ENCODE measurements at regions not wholly inside any gene's neighbourhood (a gene's known extent, or its start where the extent isn't known, plus 50 kb on each side); places are given as distances from the start of the nearest gene placed in this dataset.

DNA sequence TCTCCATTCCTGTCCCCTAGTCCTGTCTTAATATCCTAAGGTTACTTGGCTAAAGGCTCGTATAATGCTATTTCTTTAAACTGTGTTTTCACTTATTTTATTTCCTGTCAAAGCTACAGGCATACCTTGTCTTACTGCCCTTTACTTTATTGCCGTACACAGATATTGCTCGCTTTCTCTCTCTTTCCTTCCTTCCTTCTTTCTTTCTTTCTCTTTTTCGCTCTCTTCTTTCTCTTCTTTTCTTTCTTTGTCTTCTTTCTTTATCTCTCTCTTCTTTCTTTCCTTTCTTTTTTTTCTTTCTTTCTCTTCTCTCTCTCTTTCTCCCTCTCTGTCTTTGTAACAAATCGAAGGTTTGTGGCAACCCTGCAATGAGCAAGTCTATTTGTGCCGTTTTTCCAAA is 123.9 kb upstream of the ARHGAP5 start:
- H3K36me3 ChIP-seq (ENCODE audit: control insufficient read depth, insufficient read depth, low read length): no peaks in the 10 kb centered on the region
- ChIA-PET POLR2A (no interaction called here), CTCF (ENCODE audit: low intra/inter-chr PET ratio) (no interaction called here)
- no peaks in the 10 kb centered on the region for H3K9me1 ChIP-seq (ENCODE audit: control insufficient read depth, insufficient read depth, low read length)
- H3K9me3 ChIP-seq (replicated peaks; ENCODE audit: control insufficient read depth, insufficient read depth, low read depth, low read length): no peaks in the 10 kb centered on the region
- no peaks in the 10 kb centered on the region for H4K20me1 ChIP-seq (replicated peaks; ENCODE audit: control insufficient read depth, insufficient read depth, low read length)
- H3K4me2 ChIP-seq (ENCODE audit: insufficient read depth, low read length): no peak overlapping the region
- H3K9ac ChIP-seq (ENCODE audit: insufficient read depth in 1 of 2, low read depth in 2 of 2, low read length in 2 of 2): no peak overlapping the region
- in situ Hi-C loops (cut with MboI) (no loop called here), intact Hi-C loops (cut with micrococcal nuclease) (loop anchor here (5.0 kb wide), 1 partner anchor 114 kb away; no protein-coding TSS in a partner anchor)
- FAIRE-seq: no peak
- TF ChIP-seq, protein P1, sequence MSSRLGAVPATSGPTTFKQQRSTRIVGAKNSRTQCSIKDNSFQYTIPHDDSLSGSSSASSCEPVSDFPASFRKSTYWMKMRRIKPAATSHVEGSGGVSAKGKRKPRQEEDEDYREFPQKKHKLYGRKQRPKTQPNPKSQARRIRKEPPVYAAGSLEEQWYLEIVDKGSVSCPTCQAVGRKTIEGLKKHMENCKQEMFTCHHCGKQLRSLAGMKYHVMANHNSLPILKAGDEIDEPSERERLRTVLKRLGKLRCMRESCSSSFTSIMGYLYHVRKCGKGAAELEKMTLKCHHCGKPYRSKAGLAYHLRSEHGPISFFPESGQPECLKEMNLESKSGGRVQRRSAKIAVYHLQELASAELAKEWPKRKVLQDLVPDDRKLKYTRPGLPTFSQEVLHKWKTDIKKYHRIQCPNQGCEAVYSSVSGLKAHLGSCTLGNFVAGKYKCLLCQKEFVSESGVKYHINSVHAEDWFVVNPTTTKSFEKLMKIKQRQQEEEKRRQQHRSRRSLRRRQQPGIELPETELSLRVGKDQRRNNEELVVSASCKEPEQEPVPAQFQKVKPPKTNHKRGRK (tag; IDR thresholded peaks at IDR 0.05): peak; percentile 74
- TF ChIP-seq, protein P2, sequence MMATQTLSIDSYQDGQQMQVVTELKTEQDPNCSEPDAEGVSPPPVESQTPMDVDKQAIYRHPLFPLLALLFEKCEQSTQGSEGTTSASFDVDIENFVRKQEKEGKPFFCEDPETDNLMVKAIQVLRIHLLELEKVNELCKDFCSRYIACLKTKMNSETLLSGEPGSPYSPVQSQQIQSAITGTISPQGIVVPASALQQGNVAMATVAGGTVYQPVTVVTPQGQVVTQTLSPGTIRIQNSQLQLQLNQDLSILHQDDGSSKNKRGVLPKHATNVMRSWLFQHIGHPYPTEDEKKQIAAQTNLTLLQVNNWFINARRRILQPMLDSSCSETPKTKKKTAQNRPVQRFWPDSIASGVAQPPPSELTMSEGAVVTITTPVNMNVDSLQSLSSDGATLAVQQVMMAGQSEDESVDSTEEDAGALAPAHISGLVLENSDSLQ (IDR thresholded peaks at IDR 0.05): no peak
- no TSS peak for BruUV-seq (replicated peaks)
- no peaks in the 10 kb centered on the region for H3K27me3 ChIP-seq (ENCODE audit: control insufficient read depth in 2 of 2, insufficient read depth in 2 of 2, low read length in 2 of 2)
- 25% methylated on average over 4 of the region's 6 CpGs for WGBS (ENCODE audit: insufficient coverage, low coverage, missing lambda C conversion rate)
- no peak for DNase-seq (ENCODE audit: extremely low read depth in 1 of 4, low spot score in 3 of 4)
- H3K4me1 ChIP-seq (replicated peaks in 1 of 2; ENCODE audit: control insufficient read depth in 2 of 2, insufficient read depth in 2 of 2, low read length in 2 of 2): peaks cover 8 to 16% of the 10 kb centered on the region in 2 experiments; a peak in 4 of 5 replicates
- H2AFZ ChIP-seq (ENCODE audit: low read depth, low read length): no peak overlapping the region
- H3K4me3 ChIP-seq: no peak overlapping the region
- no peaks in the 10 kb centered on the region for H3K79me2 ChIP-seq (ENCODE audit: control insufficient read depth, insufficient read depth, low read length)
- ATAC-seq: no peak
- no peak overlapping the region for H3K27ac ChIP-seq (ENCODE audit: extremely low read depth, low read depth, low read length)

DNA sequence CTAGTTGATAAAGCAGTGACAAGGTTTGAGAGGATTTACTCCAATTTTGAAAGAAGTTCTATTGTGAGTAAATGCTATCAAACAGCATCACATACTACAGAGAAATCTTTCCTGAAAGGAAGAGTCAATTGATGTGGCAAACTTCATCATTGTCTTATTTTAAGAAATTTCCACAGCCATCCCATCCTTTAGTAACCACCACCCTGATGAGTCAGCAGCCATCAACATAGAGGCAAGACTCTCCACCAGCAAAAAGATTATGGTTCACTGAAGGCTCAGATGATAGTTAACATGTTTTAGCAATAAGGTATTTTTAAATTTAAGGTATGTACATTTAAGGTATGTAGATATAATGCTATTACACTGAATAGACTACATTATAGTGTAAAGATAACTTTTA is 122.1 kb upstream of the ARHGAP5 start:
- ChIA-PET CTCF (ENCODE audit: low intra/inter-chr PET ratio) (no interaction called here), POLR2A (no interaction called here)
- no peak overlapping the region for H3K4me2 ChIP-seq (ENCODE audit: insufficient read depth, low read length)
- in situ Hi-C loops (cut with MboI): no loop called here
- no peak overlapping the region for H3K4me3 ChIP-seq
- no peaks in the 10 kb centered on the region for H3K9me1 ChIP-seq (ENCODE audit: control insufficient read depth, insufficient read depth, low read length)
- no peak overlapping the region for H2AFZ ChIP-seq (ENCODE audit: low read depth, low read length)
- no peaks in the 10 kb centered on the region for H3K9me3 ChIP-seq (replicated peaks; ENCODE audit: control insufficient read depth, insufficient read depth, low read depth, low read length)
- peaks cover 8 to 14% of the 10 kb centered on the region in 2 experiments; a peak in 4 of 5 replicates for H3K4me1 ChIP-seq (replicated peaks in 1 of 2; ENCODE audit: control insufficient read depth in 2 of 2, insufficient read depth in 2 of 2, low read length in 2 of 2)
- no peaks in the 10 kb centered on the region for H3K36me3 ChIP-seq (ENCODE audit: control insufficient read depth, insufficient read depth, low read length)
- ATAC-seq: no peak
- no peaks in the 10 kb centered on the region for H3K79me2 ChIP-seq (ENCODE audit: control insufficient read depth, insufficient read depth, low read length)
- H3K27me3 ChIP-seq (ENCODE audit: control insufficient read depth in 2 of 2, insufficient read depth in 2 of 2, low read length in 2 of 2): no peaks in the 10 kb centered on the region
- H3K9ac ChIP-seq (ENCODE audit: insufficient read depth in 1 of 2, low read depth in 2 of 2, low read length in 2 of 2): no peak overlapping the region
- BruUV-seq (replicated peaks): no TSS peak
- H4K20me1 ChIP-seq (replicated peaks; ENCODE audit: control insufficient read depth, insufficient read depth, low read length): no peaks in the 10 kb centered on the region
- no peak for FAIRE-seq
- H3K27ac ChIP-seq (ENCODE audit: extremely low read depth, low read depth, low read length): no peak overlapping the region
- no peak for DNase-seq (ENCODE audit: extremely low read depth in 1 of 4, low spot score in 3 of 4)
- intact Hi-C loops (cut with micrococcal nuclease): loop anchor here (5.0 kb wide), 1 partner anchor 112 kb away; no protein-coding TSS in a partner anchor
- TF ChIP-seq, protein P3, sequence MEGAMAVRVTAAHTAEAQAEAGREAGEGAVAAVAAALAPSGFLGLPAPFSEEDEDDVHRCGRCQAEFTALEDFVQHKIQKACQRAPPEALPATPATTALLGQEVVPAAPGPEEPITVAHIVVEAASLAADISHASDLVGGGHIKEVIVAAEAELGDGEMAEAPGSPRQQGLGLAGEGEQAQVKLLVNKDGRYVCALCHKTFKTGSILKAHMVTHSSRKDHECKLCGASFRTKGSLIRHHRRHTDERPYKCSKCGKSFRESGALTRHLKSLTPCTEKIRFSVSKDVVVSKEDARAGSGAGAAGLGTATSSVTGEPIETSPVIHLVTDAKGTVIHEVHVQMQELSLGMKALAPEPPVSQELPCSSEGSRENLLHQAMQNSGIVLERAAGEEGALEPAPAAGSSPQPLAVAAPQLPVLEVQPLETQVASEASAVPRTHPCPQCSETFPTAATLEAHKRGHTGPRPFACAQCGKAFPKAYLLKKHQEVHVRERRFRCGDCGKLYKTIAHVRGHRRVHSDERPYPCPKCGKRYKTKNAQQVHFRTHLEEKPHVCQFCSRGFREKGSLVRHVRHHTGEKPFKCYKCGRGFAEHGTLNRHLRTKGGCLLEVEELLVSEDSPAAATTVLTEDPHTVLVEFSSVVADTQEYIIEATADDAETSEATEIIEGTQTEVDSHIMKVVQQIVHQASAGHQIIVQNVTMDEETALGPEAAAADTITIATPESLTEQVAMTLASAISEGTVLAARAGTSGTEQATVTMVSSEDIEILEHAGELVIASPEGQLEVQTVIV (CRISPR knock-in tag; IDR thresholded peaks at IDR 0.05; ENCODE audit: borderline replicate concordance): no peak
- TF ChIP-seq FOSL1 (tag; conservative IDR thresholded peaks at IDR 0.05) (peak; percentile 19), SMARCC2 (IDR thresholded peaks at IDR 0.05; ENCODE audit: low read depth) (no peak), ZNF316 (IDR thresholded peaks at IDR 0.05) (0 out of 2 replicates have a peak, but pooled peaks have one; percentile 8), MAFG (tag; conservative IDR thresholded peaks at IDR 0.05) (peak; percentile 25; the same call in 1 of the 2 replicates), ZNF561 (CRISPR knock-in tag; conservative IDR thresholded peaks at IDR 0.05) (no peak), C11orf30 (IDR thresholded peaks at IDR 0.05; ENCODE audit: low read depth) (peak; percentile 31; the same call in 1 of the 2 replicates)
- TF ChIP-seq, protein P4, sequence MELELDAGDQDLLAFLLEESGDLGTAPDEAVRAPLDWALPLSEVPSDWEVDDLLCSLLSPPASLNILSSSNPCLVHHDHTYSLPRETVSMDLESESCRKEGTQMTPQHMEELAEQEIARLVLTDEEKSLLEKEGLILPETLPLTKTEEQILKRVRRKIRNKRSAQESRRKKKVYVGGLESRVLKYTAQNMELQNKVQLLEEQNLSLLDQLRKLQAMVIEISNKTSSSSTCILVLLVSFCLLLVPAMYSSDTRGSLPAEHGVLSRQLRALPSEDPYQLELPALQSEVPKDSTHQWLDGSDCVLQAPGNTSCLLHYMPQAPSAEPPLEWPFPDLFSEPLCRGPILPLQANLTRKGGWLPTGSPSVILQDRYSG (tag; conservative IDR thresholded peaks at IDR 0.05; ENCODE audit: low read depth): no peak
